ENCODE measurements at regions not wholly inside any gene's neighbourhood (a gene's known extent, or its start where the extent isn't known, plus 50 kb on each side); places are given as distances from the start of the nearest gene placed in this dataset.
"Not testable (repeated sequence)": the region's sequence is repeated elsewhere in the genome, so short reads cannot be mapped to it uniquely, and the experiment has no call there.

- in situ Hi-C loops (cut with MboI; ENCODE audit: low pct_unique_long_range_greater_than_20kb, low sequenced_read_pairs) = no loop called here
- no peak for DNase-seq
Observed at GRCh38 chr16:47979164-47979520, 176.7 kb downstream of the ABCC12 start.

GRCh38 chr16:47978491-47979163 lies 177.2 kb downstream of the ABCC12 start:
- in situ Hi-C loops (cut with MboI; ENCODE audit: low pct_unique_long_range_greater_than_20kb, low sequenced_read_pairs) = no loop called here

GRCh38 chr16:47977802-47978201 lies 178.0 kb downstream of the ABCC12 start:
- in situ Hi-C loops (cut with MboI; ENCODE audit: low pct_unique_long_range_greater_than_20kb, low sequenced_read_pairs) = no loop called here
- DNase-seq = no peak

More at GRCh38 chr16:47978491-47979163, 177.2 kb downstream of the ABCC12 start:
- DNase-seq = no peak

- DNase-seq = no peak
- in situ Hi-C loops (cut with MboI; ENCODE audit: low pct_unique_long_range_greater_than_20kb, low sequenced_read_pairs) = no loop called here
Observed at GRCh38 chr16:47976636-47977210, 179.1 kb downstream of the ABCC12 start.

GRCh38 chr16:47974971-47975370 lies 180.8 kb downstream of the ABCC12 start:
- in situ Hi-C loops (cut with MboI; ENCODE audit: low pct_unique_long_range_greater_than_20kb, low sequenced_read_pairs) = not testable (repeated sequence)

GRCh38 chr16:47973552-47973951 lies 182.2 kb downstream of the ABCC12 start:
- in situ Hi-C loops (cut with MboI; ENCODE audit: low pct_unique_long_range_greater_than_20kb, low sequenced_read_pairs) = no loop called here
- DNase-seq = no peak

More at GRCh38 chr16:47974971-47975370, 180.8 kb downstream of the ABCC12 start:
- DNase-seq = not testable (repeated sequence)

- in situ Hi-C loops (cut with MboI; ENCODE audit: low pct_unique_long_range_greater_than_20kb, low sequenced_read_pairs) = no loop called here
- no peak for DNase-seq
Observed at GRCh38 chr16:47972246-47972985, 183.4 kb downstream of the ABCC12 start.

GRCh38 chr16:47971225-47971624 lies 184.6 kb downstream of the ABCC12 start:
- in situ Hi-C loops (cut with MboI; ENCODE audit: low pct_unique_long_range_greater_than_20kb, low sequenced_read_pairs) = no loop called here

GRCh38 chr16:47970291-47970931 lies 185.4 kb downstream of the ABCC12 start:
- in situ Hi-C loops (cut with MboI; ENCODE audit: low pct_unique_long_range_greater_than_20kb, low sequenced_read_pairs) = no loop called here
- DNase-seq = peak; percentile 45

More at GRCh38 chr16:47971225-47971624, 184.6 kb downstream of the ABCC12 start:
- DNase-seq = no peak

- DNase-seq = no peak
- in situ Hi-C loops (cut with MboI; ENCODE audit: low pct_unique_long_range_greater_than_20kb, low sequenced_read_pairs) = no loop called here
Observed at GRCh38 chr16:47967374-47967773, 188.4 kb downstream of the ABCC12 start.

- in situ Hi-C loops (cut with MboI; ENCODE audit: low pct_unique_long_range_greater_than_20kb, low sequenced_read_pairs) = no loop called here
Observed at GRCh38 chr16:47966325-47966724, 189.5 kb downstream of the ABCC12 start.

GRCh38 chr16:47965439-47965838 lies 190.4 kb downstream of the ABCC12 start:
- in situ Hi-C loops (cut with MboI; ENCODE audit: low pct_unique_long_range_greater_than_20kb, low sequenced_read_pairs) = no loop called here
- no peak for DNase-seq

More at GRCh38 chr16:47966325-47966724, 189.5 kb downstream of the ABCC12 start:
- DNase-seq = no peak

GRCh38 chr16:47958726-47959125 lies 197.1 kb downstream of the ABCC12 start:
- in situ Hi-C loops (cut with MboI; ENCODE audit: low pct_unique_long_range_greater_than_20kb, low sequenced_read_pairs) = no loop called here
- peak; percentile 1 for DNase-seq

- in situ Hi-C loops (cut with MboI; ENCODE audit: low pct_unique_long_range_greater_than_20kb, low sequenced_read_pairs) = no loop called here
- DNase-seq = no peak
Observed at GRCh38 chr16:47956916-47957315, 198.9 kb downstream of the ABCC12 start.

GRCh38 chr16:47949714-47950113 lies 206.1 kb downstream of the ABCC12 start:
- in situ Hi-C loops (cut with MboI; ENCODE audit: low pct_unique_long_range_greater_than_20kb, low sequenced_read_pairs) = no loop called here

GRCh38 chr16:47949276-47949675 lies 206.5 kb downstream of the ABCC12 start:
- in situ Hi-C loops (cut with MboI; ENCODE audit: low pct_unique_long_range_greater_than_20kb, low sequenced_read_pairs) = no loop called here
- DNase-seq = no peak

More at GRCh38 chr16:47949714-47950113, 206.1 kb downstream of the ABCC12 start:
- no peak for DNase-seq

- in situ Hi-C loops (cut with MboI; ENCODE audit: low pct_unique_long_range_greater_than_20kb, low sequenced_read_pairs) = no loop called here
- DNase-seq = no peak
Observed at GRCh38 chr16:47947723-47948122, 208.1 kb downstream of the ABCC12 start.

GRCh38 chr16:47946092-47946491 lies 209.7 kb downstream of the ABCC12 start:
- in situ Hi-C loops (cut with MboI; ENCODE audit: low pct_unique_long_range_greater_than_20kb, low sequenced_read_pairs) = no loop called here
- no peak for DNase-seq

- in situ Hi-C loops (cut with MboI; ENCODE audit: low pct_unique_long_range_greater_than_20kb, low sequenced_read_pairs) = no loop called here
Observed at GRCh38 chr16:47944589-47944988, 211.2 kb downstream of the ABCC12 start.

GRCh38 chr16:47943235-47943634 lies 212.6 kb downstream of the ABCC12 start:
- DNase-seq = no peak
- in situ Hi-C loops (cut with MboI; ENCODE audit: low pct_unique_long_range_greater_than_20kb, low sequenced_read_pairs) = no loop called here

More at GRCh38 chr16:47944589-47944988, 211.2 kb downstream of the ABCC12 start:
- no peak for DNase-seq
